NCI-H345 (cell line): ENCODE measurements at regions not wholly inside any gene's neighbourhood (a gene's known extent, or its start where the extent isn't known, plus 50 kb on each side); places are given as distances from the start of the nearest gene placed in this dataset.
"Not testable (repeated sequence)": the region's sequence is repeated elsewhere in the genome, so short reads cannot be mapped to it uniquely, and the experiment has no call there.

Experiments used
- DNase-seq: peaks from one replicate; lab custom pipeline; 2025; lab: John Stamatoyannopoulos, UW

- DNase-seq, result peak; percentile 60
These were observed 79.1 kb upstream of the LMO2 start for GRCh38 chr11:33970984-33971466.

GRCh38 chr11:33967451-33967850 lies 75.6 kb upstream of the LMO2 start:
- no peak for DNase-seq

GRCh38 chr11:33965032-33965431 lies 73.2 kb upstream of the LMO2 start:
- no peak for DNase-seq

- DNase-seq, result no peak
These were observed 68.1 kb upstream of the LMO2 start for GRCh38 chr11:33959855-33960400.

GRCh38 chr11:33957304-33957917 lies 65.5 kb upstream of the LMO2 start:
- no peak for DNase-seq

GRCh38 chr11:33956611-33957010 lies 64.7 kb upstream of the LMO2 start:
- DNase-seq, result no peak

- no peak for DNase-seq
These were observed 61.4 kb upstream of the LMO2 start for GRCh38 chr11:33953289-33953688.

GRCh38 chr11:33952805-33953204 lies 60.9 kb upstream of the LMO2 start:
- no peak for DNase-seq

GRCh38 chr11:33949252-33949913 lies 57.5 kb upstream of the LMO2 start:
- peak; percentile 10 for DNase-seq

- DNase-seq, result peak; percentile 10
These were observed 56.6 kb upstream of the LMO2 start for GRCh38 chr11:33948494-33948893.

GRCh38 chr11:33947918-33948317 lies 56.0 kb upstream of the LMO2 start:
- not testable (repeated sequence) for DNase-seq

- DNase-seq, result no peak
These were observed 55.1 kb upstream of the LMO2 start for GRCh38 chr11:33946930-33947329.

GRCh38 chr11:33945481-33946268 lies 53.8 kb upstream of the LMO2 start:
- DNase-seq, result no peak

GRCh38 chr11:33944693-33945424 lies 53.0 kb upstream of the LMO2 start:
- DNase-seq, result no peak

GRCh38 chr11:33944345-33944692 lies 52.4 kb upstream of the LMO2 start:
- DNase-seq, result no peak

GRCh38 chr11:33942954-33943353 lies 51.1 kb upstream of the LMO2 start:
- no peak for DNase-seq

- no peak for DNase-seq
These were observed 49.8 kb upstream of the LMO2 start for GRCh38 chr11:33941637-33942160.
